Stimulated activated CD4-positive, alpha-beta T cell treated with anti-CD3 and anti-CD28 coated beads, Interleukin-4, amount 100 ng/mL, for 24 hours (primary cell): ENCODE measurements at regions not wholly inside any gene's neighbourhood (a gene's known extent, or its start where the extent isn't known, plus 50 kb on each side); places are given as distances from the start of the nearest gene placed in this dataset.

Source experiments
- DNase-seq: peaks from one replicate; pipeline ENCODE4 v3.0.0-alpha.2; 2020

- no peak for DNase-seq
These were observed 461.3 kb downstream of the PMP22 start for GRCh38 chr17:14803826-14804225.

- no peak for DNase-seq
These were observed 467.3 kb downstream of the PMP22 start for GRCh38 chr17:14797801-14798200.

- no peak for DNase-seq
These were observed 468.1 kb downstream of the PMP22 start for GRCh38 chr17:14797021-14797420.

GRCh38 chr17:14794961-14795360 is 470.2 kb downstream of the PMP22 start:
- DNase-seq = no peak

GRCh38 chr17:14793237-14793636 is 471.9 kb downstream of the PMP22 start:
- DNase-seq = no peak

- no peak for DNase-seq
These were observed 472.4 kb downstream of the PMP22 start for GRCh38 chr17:14792746-14793145.

GRCh38 chr17:14791221-14791620 is 473.9 kb downstream of the PMP22 start:
- DNase-seq = no peak

GRCh38 chr17:14790521-14790920 is 474.6 kb downstream of the PMP22 start:
- DNase-seq = no peak

GRCh38 chr17:14784997-14785696 is 480.0 kb downstream of the PMP22 start:
- peak; percentile 13 for DNase-seq

GRCh38 chr17:14781123-14781522 is 480.2 kb downstream of the HS3ST3B1 start:
- no peak for DNase-seq

- DNase-seq = no peak
These were observed 479.3 kb downstream of the HS3ST3B1 start for GRCh38 chr17:14780097-14780651.

GRCh38 chr17:14779241-14779640 is 478.4 kb downstream of the HS3ST3B1 start:
- no peak for DNase-seq

GRCh38 chr17:14777291-14777690 is 476.4 kb downstream of the HS3ST3B1 start:
- no peak for DNase-seq

GRCh38 chr17:14776791-14777190 is 475.9 kb downstream of the HS3ST3B1 start:
- DNase-seq = no peak

- no peak for DNase-seq
These were observed 475.0 kb downstream of the HS3ST3B1 start for GRCh38 chr17:14775731-14776492.

- no peak for DNase-seq
These were observed 473.9 kb downstream of the HS3ST3B1 start for GRCh38 chr17:14774774-14775173.

GRCh38 chr17:14772776-14773175 is 471.9 kb downstream of the HS3ST3B1 start:
- DNase-seq = no peak

GRCh38 chr17:14771543-14771942 is 470.7 kb downstream of the HS3ST3B1 start:
- DNase-seq = no peak

- no peak for DNase-seq
These were observed 468.0 kb downstream of the HS3ST3B1 start for GRCh38 chr17:14768923-14769322.

- no peak for DNase-seq
These were observed 462.0 kb downstream of the HS3ST3B1 start for GRCh38 chr17:14762736-14763479.

GRCh38 chr17:14760719-14761411 is 460.0 kb downstream of the HS3ST3B1 start:
- DNase-seq = no peak

GRCh38 chr17:14760212-14760611 is 459.3 kb downstream of the HS3ST3B1 start:
- DNase-seq = no peak

GRCh38 chr17:14759325-14759724 is 458.4 kb downstream of the HS3ST3B1 start:
- DNase-seq = no peak
